Large intestine (tissue), 3 donors: ENCODE measurements at regions not wholly inside any gene's neighbourhood (a gene's known extent, or its start where the extent isn't known, plus 50 kb on each side); places are given as distances from the start of the nearest gene placed in this dataset.
A peak's percentile ranks its signal among the peaks of the same experiment; 100 is the strongest.

Source experiments
- DNase-seq, 2 donors: peaks; one replicate each; pipeline versions ENCODE4 v3.0.0 to v3.0.0-alpha.2; 2013
- H3K27ac ChIP-seq: one replicate; pipeline ENCODE4 v1.5.1; 2013; ENCODE audit warnings: low read length
- H3K27me3 ChIP-seq: 2 replicates; pipeline ENCODE4 v1.6.1; 2013; ENCODE audit warnings: low read length; ENCODE audit not compliant: control insufficient read depth, insufficient read depth
- H3K36me3 ChIP-seq: 2 replicates; pipeline ENCODE4 v1.6.1; 2013; ENCODE audit warnings: low read length; ENCODE audit not compliant: control insufficient read depth, insufficient read depth
- H3K4me1 ChIP-seq: one replicate; pipeline ENCODE4 v1.6.1; 2013; ENCODE audit warnings: low read length; ENCODE audit not compliant: control insufficient read depth, insufficient read depth
- H3K4me3 ChIP-seq: one replicate; pipeline ENCODE4 v1.5.1; 2013; ENCODE audit warnings: low read length
- H3K9me3 ChIP-seq: one replicate; pipeline ENCODE4 v1.6.1; 2013; ENCODE audit warnings: mild to moderate bottlenecking, low read depth, low read length, moderate library complexity; ENCODE audit not compliant: control insufficient read depth
- WGBS: methylation state at CpG from one replicate; pipeline ENCODE4 v1.1.5; 2013; ENCODE audit warnings: low lambda C conversion rate; ENCODE audit not compliant: insufficient coverage; 5-methylcytosine and 5-hydroxymethylcytosine counted together

GRCh38 chr17:77856551-77857305, 101.8 kb upstream of the TNRC6C start:
- Histone ChIP-seq H3K27me3 (peaks cover 8% of the 10 kb centered on the region), H3K4me1 (no peaks in the 10 kb centered on the region), H3K4me3 (no peak overlapping the region), H3K27ac (no peak overlapping the region), H3K36me3 (no peaks in the 10 kb centered on the region), H3K9me3 (no peaks in the 10 kb centered on the region)
- no peak for DNase-seq
- no CpG with 5 or more reads among the region's 20 CpGs for WGBS

GRCh38 chr17:77857306-77857555, 101.3 kb upstream of the TNRC6C start:
- Histone ChIP-seq H3K27ac (no peak overlapping the region), H3K27me3 (peaks cover 8% of the 10 kb centered on the region), H3K4me1 (no peaks in the 10 kb centered on the region), H3K9me3 (no peaks in the 10 kb centered on the region), H3K4me3 (no peak overlapping the region), H3K36me3 (no peaks in the 10 kb centered on the region)
- no peak for DNase-seq
- WGBS: no CpG with 5 or more reads among the region's 3 CpGs

- DNase-seq: no peak
- H3K9me3 ChIP-seq: no peaks in the 10 kb centered on the region
- H3K36me3 ChIP-seq: no peaks in the 10 kb centered on the region
- H3K27me3 ChIP-seq: peaks cover 9% of the 10 kb centered on the region
- no peaks in the 10 kb centered on the region for H3K4me1 ChIP-seq
- H3K4me3 ChIP-seq: no peak overlapping the region
- H3K27ac ChIP-seq: no peak overlapping the region
- WGBS: 52% methylated on average over 3 of the region's 3 CpGs
Observed at GRCh38 chr17:77857613-77858012, 100.9 kb upstream of the TNRC6C start.

- Histone ChIP-seq H3K27ac (no peak overlapping the region), H3K36me3 (no peaks in the 10 kb centered on the region), H3K4me3 (no peak overlapping the region), H3K4me1 (peaks cover 3% of the 10 kb centered on the region), H3K9me3 (no peaks in the 10 kb centered on the region), H3K27me3 (peaks cover 14% of the 10 kb centered on the region)
- DNase-seq: no peak
- WGBS: 100% methylated on average over 1 of the region's 5 CpGs
Observed at GRCh38 chr17:77858291-77859034, 100.0 kb upstream of the TNRC6C start.

GRCh38 chr17:77859035-77859810, 99.3 kb upstream of the TNRC6C start:
- no CpG with 5 or more reads among the region's 7 CpGs for WGBS
- no peak overlapping the region for H3K4me3 ChIP-seq
- H3K27me3 ChIP-seq: peaks cover 14% of the 10 kb centered on the region
- no peaks in the 10 kb centered on the region for H3K9me3 ChIP-seq
- H3K27ac ChIP-seq: no peak overlapping the region
- H3K4me1 ChIP-seq: peaks cover 9% of the 10 kb centered on the region
- DNase-seq: no peak
- H3K36me3 ChIP-seq: no peaks in the 10 kb centered on the region

GRCh38 chr17:77861133-77861695, 97.3 kb upstream of the TNRC6C start:
- Histone ChIP-seq H3K4me1 (peaks cover 11% of the 10 kb centered on the region), H3K9me3 (no peaks in the 10 kb centered on the region), H3K27ac (no peak overlapping the region), H3K27me3 (peaks cover 17% of the 10 kb centered on the region), H3K4me3 (no peak overlapping the region), H3K36me3 (no peaks in the 10 kb centered on the region)
- whole genome bisulfite sequencing: 100% methylated on average over 1 of the region's 1 CpG
- no peak for DNase-seq

GRCh38 chr17:77861981-77862645, 96.4 kb upstream of the TNRC6C start:
- no peak for DNase-seq

GRCh38 chr17:77862890-77863813, 95.4 kb upstream of the TNRC6C start:
- Histone ChIP-seq H3K27ac (no peak overlapping the region), H3K4me3 (no peak overlapping the region), H3K9me3 (no peaks in the 10 kb centered on the region), H3K4me1 (peaks cover 11% of the 10 kb centered on the region), H3K36me3 (no peaks in the 10 kb centered on the region), H3K27me3 (peaks cover 12% of the 10 kb centered on the region)
- no peak for DNase-seq
- 20% methylated on average over 1 of the region's 14 CpGs for WGBS

More at GRCh38 chr17:77861981-77862645, 96.4 kb upstream of the TNRC6C start:
- H3K27me3 ChIP-seq: peaks cover 17% of the 10 kb centered on the region
- H3K27ac ChIP-seq: no peak overlapping the region
- peaks cover 11% of the 10 kb centered on the region for H3K4me1 ChIP-seq
- no peaks in the 10 kb centered on the region for H3K9me3 ChIP-seq
- no peak overlapping the region for H3K4me3 ChIP-seq
- WGBS: no CpG with 5 or more reads among the region's 13 CpGs
- no peaks in the 10 kb centered on the region for H3K36me3 ChIP-seq

GRCh38 chr17:77863814-77864161, 94.7 kb upstream of the TNRC6C start:
- Histone ChIP-seq H3K27me3 (peaks cover 12% of the 10 kb centered on the region), H3K9me3 (no peaks in the 10 kb centered on the region), H3K4me1 (peaks cover 11% of the 10 kb centered on the region), H3K36me3 (no peaks in the 10 kb centered on the region), H3K4me3 (no peak overlapping the region), H3K27ac (no peak overlapping the region)
- DNase-seq: peak; percentile 37 to 64
- no CpG with 5 or more reads among the region's 12 CpGs for WGBS
